ENCODE measurements at regions not wholly inside any gene's neighbourhood (a gene's known extent, or its start where the extent isn't known, plus 50 kb on each side); places are given as distances from the start of the nearest gene placed in this dataset.
"Not testable (repeated sequence)": the region's sequence is repeated elsewhere in the genome, so short reads cannot be mapped to it uniquely, and the experiment has no call there.

DNA sequence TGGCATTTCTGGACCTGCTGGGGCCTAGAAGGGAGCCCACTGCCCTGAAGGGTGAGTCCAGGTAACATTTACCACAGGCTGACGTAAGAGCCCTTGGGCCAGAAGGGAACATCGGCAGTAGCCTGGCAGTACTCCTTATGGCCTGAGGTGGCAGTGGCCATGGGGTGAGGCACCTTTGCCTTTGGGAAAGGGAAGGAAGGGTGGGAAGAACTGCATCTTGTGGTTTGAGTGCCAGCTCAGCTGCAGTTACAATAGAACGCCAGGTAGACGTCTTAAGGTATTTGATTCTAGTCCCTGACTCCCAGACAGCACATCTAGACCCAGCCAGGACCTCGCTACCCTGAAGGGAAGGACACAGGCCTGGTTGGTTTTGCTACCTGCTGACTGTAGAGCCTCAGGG, 104.9 kb downstream of the SOX14 start:
- TF ChIP-seq, protein P1, sequence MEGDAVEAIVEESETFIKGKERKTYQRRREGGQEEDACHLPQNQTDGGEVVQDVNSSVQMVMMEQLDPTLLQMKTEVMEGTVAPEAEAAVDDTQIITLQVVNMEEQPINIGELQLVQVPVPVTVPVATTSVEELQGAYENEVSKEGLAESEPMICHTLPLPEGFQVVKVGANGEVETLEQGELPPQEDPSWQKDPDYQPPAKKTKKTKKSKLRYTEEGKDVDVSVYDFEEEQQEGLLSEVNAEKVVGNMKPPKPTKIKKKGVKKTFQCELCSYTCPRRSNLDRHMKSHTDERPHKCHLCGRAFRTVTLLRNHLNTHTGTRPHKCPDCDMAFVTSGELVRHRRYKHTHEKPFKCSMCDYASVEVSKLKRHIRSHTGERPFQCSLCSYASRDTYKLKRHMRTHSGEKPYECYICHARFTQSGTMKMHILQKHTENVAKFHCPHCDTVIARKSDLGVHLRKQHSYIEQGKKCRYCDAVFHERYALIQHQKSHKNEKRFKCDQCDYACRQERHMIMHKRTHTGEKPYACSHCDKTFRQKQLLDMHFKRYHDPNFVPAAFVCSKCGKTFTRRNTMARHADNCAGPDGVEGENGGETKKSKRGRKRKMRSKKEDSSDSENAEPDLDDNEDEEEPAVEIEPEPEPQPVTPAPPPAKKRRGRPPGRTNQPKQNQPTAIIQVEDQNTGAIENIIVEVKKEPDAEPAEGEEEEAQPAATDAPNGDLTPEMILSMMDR (IDR thresholded peaks at IDR 0.05; ENCODE audit: insufficient read depth, low read depth, low read length) = no peak
- no peak for TF ChIP-seq EZH2 (IDR thresholded peaks at IDR 0.05; ENCODE audit: insufficient read depth, low read length)
- no peak for DNase-seq (ENCODE audit: low read depth)
- Histone ChIP-seq H3K79me2 (ENCODE audit: insufficient read depth, low read length) (no peaks in the 10 kb centered on the region), H3K4me1 (ENCODE audit: insufficient read depth, low read length) (no peaks in the 10 kb centered on the region), H3K4me2 (ENCODE audit: low read length) (no peak overlapping the region), H3K9ac (ENCODE audit: low read length) (no peak overlapping the region), H3K27me3 (ENCODE audit: insufficient read depth, low read length) (no peaks in the 10 kb centered on the region), H3K36me3 (ENCODE audit: insufficient read depth, low read length) (no peaks in the 10 kb centered on the region), H3K4me3 (ENCODE audit: insufficient read depth, low read depth, low read length) (no peak overlapping the region), H4K20me1 (ENCODE audit: insufficient read depth, low read length) (no peaks in the 10 kb centered on the region), H2AFZ (ENCODE audit: low read depth, low read length) (no peak overlapping the region), H3K9me3 (ENCODE audit: insufficient read depth, low read depth, low read length) (no peaks in the 10 kb centered on the region), H3K27ac (ENCODE audit: low read depth, low read length) (no peak overlapping the region)
- no peak overlapping the region for H3K27ac Mint-ChIP-seq (ENCODE audit: unreplicated experiment)
- no peak overlapping the region for H3K4me3 Mint-ChIP-seq (ENCODE audit: unreplicated experiment)
- no peaks in the 10 kb centered on the region for H3K36me3 Mint-ChIP-seq (ENCODE audit: low read depth, unreplicated experiment)
- H3K9me3 Mint-ChIP-seq (ENCODE audit: unreplicated experiment) = peaks cover 6% of the 10 kb centered on the region
- FAIRE-seq = no peak
- no peaks in the 10 kb centered on the region for H3K27me3 Mint-ChIP-seq (ENCODE audit: low read depth, unreplicated experiment)
- no peaks in the 10 kb centered on the region for H3K4me1 Mint-ChIP-seq (ENCODE audit: low read depth, unreplicated experiment)

- not testable (repeated sequence) for H3K4me1 Mint-ChIP-seq (ENCODE audit: low read depth, unreplicated experiment); DNase-seq (ENCODE audit: low read depth); H4K20me1 ChIP-seq (ENCODE audit: insufficient read depth, low read length); H3K79me2 ChIP-seq (ENCODE audit: insufficient read depth, low read length); H3K27ac ChIP-seq (ENCODE audit: low read depth, low read length); H3K4me1 ChIP-seq (ENCODE audit: insufficient read depth, low read length); H3K27me3 ChIP-seq (ENCODE audit: insufficient read depth, low read length); H3K27me3 Mint-ChIP-seq (ENCODE audit: low read depth, unreplicated experiment); H3K9me3 Mint-ChIP-seq (ENCODE audit: unreplicated experiment); H3K4me2 ChIP-seq (ENCODE audit: low read length); H3K4me3 Mint-ChIP-seq (ENCODE audit: unreplicated experiment); FAIRE-seq; H3K27ac Mint-ChIP-seq (ENCODE audit: unreplicated experiment); H3K4me3 ChIP-seq (ENCODE audit: insufficient read depth, low read depth, low read length); H3K9ac ChIP-seq (ENCODE audit: low read length); H3K36me3 Mint-ChIP-seq (ENCODE audit: low read depth, unreplicated experiment); H3K9me3 ChIP-seq (ENCODE audit: insufficient read depth, low read depth, low read length); H3K36me3 ChIP-seq (ENCODE audit: insufficient read depth, low read length); H2AFZ ChIP-seq (ENCODE audit: low read depth, low read length)
These were observed 108.5 kb downstream of the SOX14 start for GRCh38 chr3:137872589-137872988.

DNA sequence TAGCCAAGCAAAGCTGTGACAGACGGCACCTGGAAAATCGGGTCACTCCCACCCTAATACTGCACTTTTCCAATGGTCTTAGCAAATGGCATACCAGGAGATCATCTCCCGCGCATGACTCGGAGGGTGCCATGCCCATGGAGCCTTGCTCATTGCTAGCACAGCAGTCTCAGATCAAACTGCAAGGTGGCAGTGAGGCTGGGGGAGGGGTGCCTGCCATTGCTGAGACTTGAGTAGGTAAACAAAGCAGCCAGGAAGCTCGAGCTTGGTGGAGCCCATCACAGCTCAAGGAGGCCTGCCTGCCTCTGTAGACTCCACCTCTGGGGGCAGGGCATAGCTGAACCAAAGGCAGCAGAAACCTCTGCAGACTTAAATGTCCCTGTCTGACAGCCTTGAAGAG, 113.1 kb upstream of the CLDN18 start:
- not testable (repeated sequence) for H3K9me3 Mint-ChIP-seq (ENCODE audit: unreplicated experiment); H3K9ac ChIP-seq (ENCODE audit: low read length); FAIRE-seq; H3K4me3 ChIP-seq (ENCODE audit: insufficient read depth, low read depth, low read length); H3K36me3 ChIP-seq (ENCODE audit: insufficient read depth, low read length); H3K27me3 Mint-ChIP-seq (ENCODE audit: low read depth, unreplicated experiment); H3K79me2 ChIP-seq (ENCODE audit: insufficient read depth, low read length); DNase-seq (ENCODE audit: low read depth); H3K4me1 Mint-ChIP-seq (ENCODE audit: low read depth, unreplicated experiment); H3K27me3 ChIP-seq (ENCODE audit: insufficient read depth, low read length); H2AFZ ChIP-seq (ENCODE audit: low read depth, low read length); H3K27ac Mint-ChIP-seq (ENCODE audit: unreplicated experiment); H3K4me1 ChIP-seq (ENCODE audit: insufficient read depth, low read length); H3K27ac ChIP-seq (ENCODE audit: low read depth, low read length); H3K9me3 ChIP-seq (ENCODE audit: insufficient read depth, low read depth, low read length); H3K36me3 Mint-ChIP-seq (ENCODE audit: low read depth, unreplicated experiment); H3K4me2 ChIP-seq (ENCODE audit: low read length); H3K4me3 Mint-ChIP-seq (ENCODE audit: unreplicated experiment); H4K20me1 ChIP-seq (ENCODE audit: insufficient read depth, low read length)
